Smooth muscle cell (in vitro differentiated cells): ENCODE measurements at regions not wholly inside any gene's neighbourhood (a gene's known extent, or its start where the extent isn't known, plus 50 kb on each side); places are given as distances from the start of the nearest gene placed in this dataset.
"Not testable (repeated sequence)": the region's sequence is repeated elsewhere in the genome, so short reads cannot be mapped to it uniquely, and the experiment has no call there.

Experiments
- DNase-seq: peaks from one replicate; lab custom pipeline; 2025; ENCODE audit not compliant: unreplicated experiment; lab: John Stamatoyannopoulos, UW
- H2AFZ ChIP-seq: fragments of 200-600 bp; sonication (generic); 2 replicates; pipeline ENCODE4 v1.6.0; 2016; ENCODE audit warnings: antibody characterized with exemption, low read depth, mild to moderate bottlenecking
- H3F3A ChIP-seq: fragments of 200-600 bp; sonication (generic); 2 replicates; pipeline ENCODE4 v1.6.0; 2017; ENCODE audit warnings: antibody characterized with exemption, low read depth
- H3K27ac ChIP-seq: fragments of 200-600 bp; sonication (generic); 2 replicates; pipeline ENCODE4 v1.5.1; 2016; ENCODE audit warnings: low read depth, mild to moderate bottlenecking
- H3K27me3 ChIP-seq: fragments of 200-600 bp; sonication (generic); 2 replicates; pipeline ENCODE4 v1.6.1; 2016; ENCODE audit warnings: low read depth, mild to moderate bottlenecking
- H3K36me3 ChIP-seq: fragments of 200-600 bp; sonication (generic); 2 replicates; pipeline ENCODE4 v1.5.1; 2016; ENCODE audit warnings: low read depth
- H3K4me1 ChIP-seq: fragments of 200-600 bp; sonication (generic); 2 replicates; pipeline ENCODE4 v1.5.1; 2016; ENCODE audit warnings: low read depth
- H3K4me2 ChIP-seq: fragments of 200-600 bp; sonication (generic); 2 replicates; pipeline ENCODE4 v1.6.0; 2016; ENCODE audit warnings: mild to moderate bottlenecking
- H3K4me3 ChIP-seq: fragments of 200-600 bp; sonication (generic); 2 replicates; pipeline ENCODE4 v1.5.1; 2016; ENCODE audit warnings: mild to moderate bottlenecking
- H3K79me2 ChIP-seq: fragments of 200-600 bp; sonication (generic); 2 replicates; pipeline ENCODE4 v1.6.0; 2016; ENCODE audit warnings: low read depth, mild to moderate bottlenecking
- H3K9ac ChIP-seq: fragments of 200-600 bp; sonication (generic); 2 replicates; pipeline ENCODE4 v1.6.0; 2016; ENCODE audit warnings: low read depth
- H3K9me3 ChIP-seq: fragments of 200-600 bp; sonication (generic); replicated peaks from 2 replicates; pipeline ENCODE4 v1.5.1; 2016; ENCODE audit warnings: low read depth
- H4K20me1 ChIP-seq: fragments of 200-600 bp; sonication (generic); 2 replicates; pipeline ENCODE4 v1.6.0; 2016; ENCODE audit warnings: low read depth
- CTCF ChIP-seq: fragments of 200-600 bp; sonication (generic); IDR thresholded peaks from 2 replicates; pipeline ENCODE4 v1.5.1; 2017; ENCODE audit warnings: borderline replicate concordance, mild to moderate bottlenecking, antibody characterized with exemption; ENCODE audit not compliant: insufficient read depth, poor library complexity, severe bottlenecking
- WGBS: methylation state at CpG from one replicate; pipeline ENCODE4 v1.1.7; 2016; ENCODE audit warnings: low lambda C conversion rate; 5-methylcytosine and 5-hydroxymethylcytosine counted together

- no peak for TF ChIP-seq CTCF
- Histone ChIP-seq H2AFZ (no peak overlapping the region), H3K4me1 (no peaks in the 10 kb centered on the region), H3K36me3 (no peaks in the 10 kb centered on the region), H3K9me3 (no peaks in the 10 kb centered on the region), H3K27me3 (no peaks in the 10 kb centered on the region), H3K4me3 (peak overlapping the region; percentile 46), H3F3A (no peaks in the 10 kb centered on the region), H3K79me2 (no peaks in the 10 kb centered on the region), H3K27ac (no peak overlapping the region), H3K4me2 (peak overlapping the region; percentile 71), H4K20me1 (no peaks in the 10 kb centered on the region), H3K9ac (no peak overlapping the region)
- no peak for DNase-seq
- WGBS = 95% methylated on average over 5 of the region's 5 CpGs
Observed at GRCh38 chr21:36260802-36261201, 59.2 kb upstream of the MORC3 start.

DNA sequence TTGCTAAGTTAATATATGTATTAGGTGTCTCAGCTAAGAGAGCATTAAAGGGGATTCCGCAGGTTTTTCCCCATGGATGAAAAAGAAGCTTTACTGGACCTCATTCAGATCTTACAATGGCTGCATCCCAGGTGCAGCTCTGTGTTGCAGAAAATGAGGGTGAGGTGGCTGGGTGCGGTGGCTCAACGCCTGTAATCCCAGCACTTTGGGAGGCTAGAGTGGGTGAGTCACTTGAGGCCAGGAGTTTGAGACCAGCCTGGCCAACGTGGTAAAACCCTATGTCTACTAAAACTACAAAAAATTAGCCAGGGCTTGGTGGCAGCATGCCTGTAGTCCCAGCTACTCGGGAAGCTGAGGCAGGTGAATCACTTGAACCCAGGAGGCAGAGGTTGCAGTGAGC is 58.5 kb upstream of the MORC3 start:
- Histone ChIP-seq H2AFZ (no peak overlapping the region), H3K27ac (no peak overlapping the region), H3K79me2 (no peaks in the 10 kb centered on the region), H3K4me1 (no peaks in the 10 kb centered on the region), H3K4me2 (no peak overlapping the region), H3K27me3 (no peaks in the 10 kb centered on the region), H3K4me3 (no peak overlapping the region), H3K9me3 (no peaks in the 10 kb centered on the region), H4K20me1 (no peaks in the 10 kb centered on the region), H3K9ac (no peak overlapping the region), H3F3A (no peaks in the 10 kb centered on the region), H3K36me3 (no peaks in the 10 kb centered on the region)
- WGBS = 93% methylated on average over 5 of the region's 5 CpGs
- TF ChIP-seq CTCF = no peak
- DNase-seq = no peak

GRCh38 chr21:36263797-36264196 is 56.2 kb upstream of the MORC3 start:
- Histone ChIP-seq H4K20me1 (no peaks in the 10 kb centered on the region), H3K27ac (no peak overlapping the region), H3K4me2 (no peak overlapping the region), H3K79me2 (no peaks in the 10 kb centered on the region), H3K27me3 (no peaks in the 10 kb centered on the region), H3F3A (no peaks in the 10 kb centered on the region), H3K4me1 (no peaks in the 10 kb centered on the region), H3K36me3 (no peaks in the 10 kb centered on the region), H2AFZ (no peak overlapping the region), H3K9me3 (no peaks in the 10 kb centered on the region), H3K4me3 (no peak overlapping the region), H3K9ac (no peak overlapping the region)
- TF ChIP-seq CTCF = no peak
- no peak for DNase-seq
- WGBS = 100% methylated on average over 8 of the region's 8 CpGs

- Histone ChIP-seq H3K36me3 (no peaks in the 10 kb centered on the region), H3K27me3 (no peaks in the 10 kb centered on the region), H3K9ac (no peak overlapping the region), H3F3A (no peaks in the 10 kb centered on the region), H3K4me1 (no peaks in the 10 kb centered on the region), H3K4me2 (no peak overlapping the region), H3K27ac (no peak overlapping the region), H4K20me1 (no peaks in the 10 kb centered on the region), H3K4me3 (no peak overlapping the region), H3K79me2 (no peaks in the 10 kb centered on the region), H3K9me3 (no peaks in the 10 kb centered on the region), H2AFZ (no peak overlapping the region)
- WGBS = 94% methylated on average over 9 of the region's 9 CpGs
- no peak for DNase-seq
- no peak for TF ChIP-seq CTCF
Observed at GRCh38 chr21:36265431-36265830, 54.6 kb upstream of the MORC3 start.

GRCh38 chr21:36267828-36268227 is 52.2 kb upstream of the MORC3 start:
- H3K27ac ChIP-seq, H3K27me3 ChIP-seq, H3K4me3 ChIP-seq, H3K9ac ChIP-seq, H3K36me3 ChIP-seq, H3K79me2 ChIP-seq, DNase-seq, H3K4me2 ChIP-seq, H3F3A ChIP-seq, H2AFZ ChIP-seq, H3K9me3 ChIP-seq, H4K20me1 ChIP-seq, H3K4me1 ChIP-seq: not testable (repeated sequence)
- WGBS = 55% methylated on average over 6 of the region's 6 CpGs

DNA sequence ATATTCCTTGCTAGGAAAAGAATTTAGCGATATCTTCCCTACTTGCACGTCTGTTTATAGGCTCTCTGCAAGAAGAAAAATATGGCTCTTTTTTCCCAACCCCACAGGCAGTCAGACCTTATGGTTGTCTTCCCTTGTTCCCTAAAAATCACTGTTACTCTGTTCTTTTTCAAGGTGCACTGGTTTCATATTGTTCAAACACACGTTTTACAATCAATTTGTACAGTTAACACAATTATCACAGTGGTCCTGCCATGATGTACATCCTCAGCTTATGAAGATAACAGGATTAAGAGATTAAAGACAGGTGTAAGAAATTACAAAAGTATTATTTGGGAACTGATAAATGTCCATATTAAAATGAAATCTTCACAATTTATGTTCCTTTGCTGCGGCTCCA is 51.7 kb upstream of the MORC3 start:
- not testable (repeated sequence) for H3K9me3 ChIP-seq, H2AFZ ChIP-seq, H3K4me1 ChIP-seq, H4K20me1 ChIP-seq, DNase-seq, H3K27ac ChIP-seq, H3K4me2 ChIP-seq, H3K4me3 ChIP-seq, H3K9ac ChIP-seq, H3K27me3 ChIP-seq, H3K36me3 ChIP-seq, H3K79me2 ChIP-seq, H3F3A ChIP-seq
- WGBS = 85% methylated on average over 4 of the region's 4 CpGs
